ENCODE measurements at regions not wholly inside any gene's neighbourhood (a gene's known extent, or its start where the extent isn't known, plus 50 kb on each side); places are given as distances from the start of the nearest gene placed in this dataset.
"Not testable (repeated sequence)": the region's sequence is repeated elsewhere in the genome, so short reads cannot be mapped to it uniquely, and the experiment has no call there.

GRCh38 chr4:188754372-188755002 is 615.2 kb downstream of the TRIML1 start:
- no peak for DNase-seq

- no peak for DNase-seq
Measured at GRCh38 chr4:188767496-188767895, 628.3 kb downstream of the TRIML1 start.

- DNase-seq, result no peak
Measured at GRCh38 chr4:188778905-188779304, 639.7 kb downstream of the TRIML1 start.

GRCh38 chr4:188779581-188779980 is 640.3 kb downstream of the TRIML1 start:
- no peak for DNase-seq

- no peak for DNase-seq
Measured at GRCh38 chr4:188780028-188780427, 640.8 kb downstream of the TRIML1 start.

GRCh38 chr4:188780686-188781085 is 641.4 kb downstream of the TRIML1 start:
- no peak for DNase-seq

- no peak for DNase-seq
Measured at GRCh38 chr4:188781655-188782054, 642.4 kb downstream of the TRIML1 start.

GRCh38 chr4:188783175-188783574 is 643.9 kb downstream of the TRIML1 start:
- DNase-seq, result no peak

- no peak for DNase-seq
Measured at GRCh38 chr4:188783606-188784160, 644.4 kb downstream of the TRIML1 start.

- DNase-seq, result not testable (repeated sequence)
Measured at GRCh38 chr4:188796600-188796999, 657.4 kb downstream of the TRIML1 start.

- DNase-seq, result not testable (repeated sequence)
Measured at GRCh38 chr4:188797011-188797410, 657.8 kb downstream of the TRIML1 start.

GRCh38 chr4:188804861-188805260 is 665.6 kb downstream of the TRIML1 start:
- DNase-seq, result no peak

GRCh38 chr4:188811121-188811520 is 671.9 kb downstream of the TRIML1 start:
- no peak for DNase-seq

- no peak for DNase-seq
Measured at GRCh38 chr4:188812644-188813043, 673.4 kb downstream of the TRIML1 start.

GRCh38 chr4:188818300-188818699 is 679.1 kb downstream of the TRIML1 start:
- no peak for DNase-seq

GRCh38 chr4:188819233-188819632 is 680.0 kb downstream of the TRIML1 start:
- no peak for DNase-seq

- DNase-seq, result no peak
Measured at GRCh38 chr4:188821500-188821899, 682.3 kb downstream of the TRIML1 start.

- DNase-seq, result no peak
Measured at GRCh38 chr4:188822698-188823097, 683.5 kb downstream of the TRIML1 start.

GRCh38 chr4:188824553-188824952 is 685.3 kb downstream of the TRIML1 start:
- DNase-seq, result no peak

GRCh38 chr4:188826393-188826792 is 687.2 kb downstream of the TRIML1 start:
- no peak for DNase-seq

GRCh38 chr4:188839704-188840103 is 700.5 kb downstream of the TRIML1 start:
- DNase-seq, result no peak

GRCh38 chr4:188841523-188841922 is 702.3 kb downstream of the TRIML1 start:
- no peak for DNase-seq

GRCh38 chr4:188854436-188854835 is 715.2 kb downstream of the TRIML1 start:
- DNase-seq, result no peak

- DNase-seq, result no peak
Measured at GRCh38 chr4:188858696-188859095, 719.5 kb downstream of the TRIML1 start.

GRCh38 chr4:188864741-188865140 is 725.5 kb downstream of the TRIML1 start:
- no peak for DNase-seq
